Hematopoietic multipotent progenitor cell treated with erythropoietin and hydrocortisone succinate and interleukin-3 and kit ligand, for 15 days (in vitro differentiated cells): ENCODE measurements at regions not wholly inside any gene's neighbourhood (a gene's known extent, or its start where the extent isn't known, plus 50 kb on each side); places are given as distances from the start of the nearest gene placed in this dataset.

Experiments
- DNase-seq: peaks from one replicate; pipeline ENCODE4 v3.0.0-alpha.2; 2015; ENCODE audit warnings: low spot score

- no peak for DNase-seq
Observed at GRCh38 chr14:28704153-28704552, 62.4 kb upstream of the FOXG1 start.

GRCh38 chr14:28707814-28708213, 58.8 kb upstream of the FOXG1 start:
- DNase-seq, result no peak

GRCh38 chr14:28709571-28710305, 56.8 kb upstream of the FOXG1 start:
- DNase-seq, result no peak
